Activated T-helper 17 cell treated with anti-CD3 and anti-CD28 coated beads, Interleukin-2, amount 50 U/mL, for 72 hours (primary cell): ENCODE measurements at regions not wholly inside any gene's neighbourhood (a gene's known extent, or its start where the extent isn't known, plus 50 kb on each side); places are given as distances from the start of the nearest gene placed in this dataset.
"Not testable (repeated sequence)": the region's sequence is repeated elsewhere in the genome, so short reads cannot be mapped to it uniquely, and the experiment has no call there.

Experiments used
- ATAC-seq: fragments of 150-1000 bp; cut with Tn5 transposase; replicated peaks from 2 replicates; pipeline ENCODE4 v1.10.0; 2021; ENCODE audit warnings: mild to moderate bottlenecking, moderate library complexity
- H3K27ac Mint-ChIP-seq: one replicate; pipeline ENCODE4 v1.8.0; 2022; ENCODE audit warnings: mixed read lengths
- H3K27me3 Mint-ChIP-seq: one replicate; pipeline ENCODE4 v1.8.0; 2022; ENCODE audit warnings: mixed read lengths
- H3K36me3 Mint-ChIP-seq: one replicate; pipeline ENCODE4 v1.8.0; 2022; ENCODE audit warnings: low read depth, mild to moderate bottlenecking, mixed read lengths
- H3K4me1 Mint-ChIP-seq: one replicate; pipeline ENCODE4 v1.8.0; 2022; ENCODE audit warnings: mixed read lengths
- H3K4me3 Mint-ChIP-seq: one replicate; pipeline ENCODE4 v1.8.0; 2022; ENCODE audit warnings: mild to moderate bottlenecking, mixed read lengths
- H3K9me3 Mint-ChIP-seq: one replicate; pipeline ENCODE4 v1.8.0; 2022; ENCODE audit warnings: mixed read lengths

- H3K4me1 Mint-ChIP-seq: no peaks in the 10 kb centered on the region
- peaks cover 8% of the 10 kb centered on the region for H3K27me3 Mint-ChIP-seq
- H3K9me3 Mint-ChIP-seq: peaks cover 4% of the 10 kb centered on the region
- no peaks in the 10 kb centered on the region for H3K36me3 Mint-ChIP-seq
- no peak for ATAC-seq
- no peak overlapping the region for H3K27ac Mint-ChIP-seq
- no peak overlapping the region for H3K4me3 Mint-ChIP-seq
Measured at GRCh38 chr6:112475083-112475482, 128.0 kb downstream of the RFPL4B start.

- Mint-ChIP-seq H3K36me3 (no peaks in the 10 kb centered on the region), H3K4me3 (no peak overlapping the region), H3K27ac (no peak overlapping the region), H3K9me3 (peaks cover 9% of the 10 kb centered on the region), H3K27me3 (peaks cover 8% of the 10 kb centered on the region), H3K4me1 (no peaks in the 10 kb centered on the region)
- peak; percentile 48 for ATAC-seq
Measured at GRCh38 chr6:112477125-112477524, 130.0 kb downstream of the RFPL4B start.

- no peaks in the 10 kb centered on the region for H3K36me3 Mint-ChIP-seq
- peaks cover 9% of the 10 kb centered on the region for H3K9me3 Mint-ChIP-seq
- H3K27me3 Mint-ChIP-seq: peaks cover 8% of the 10 kb centered on the region
- no peak overlapping the region for H3K27ac Mint-ChIP-seq
- H3K4me1 Mint-ChIP-seq: no peaks in the 10 kb centered on the region
- no peak overlapping the region for H3K4me3 Mint-ChIP-seq
- ATAC-seq: no peak
Measured at GRCh38 chr6:112478036-112478435, 130.9 kb downstream of the RFPL4B start.

- not testable (repeated sequence) for H3K4me1 Mint-ChIP-seq, ATAC-seq, H3K4me3 Mint-ChIP-seq, H3K27ac Mint-ChIP-seq, H3K9me3 Mint-ChIP-seq, H3K27me3 Mint-ChIP-seq, H3K36me3 Mint-ChIP-seq
Measured at GRCh38 chr6:112479975-112480374, 132.8 kb downstream of the RFPL4B start.

- peaks cover 8% of the 10 kb centered on the region for H3K27me3 Mint-ChIP-seq
- ATAC-seq: no peak
- H3K27ac Mint-ChIP-seq: no peak overlapping the region
- H3K4me1 Mint-ChIP-seq: no peaks in the 10 kb centered on the region
- no peak overlapping the region for H3K4me3 Mint-ChIP-seq
- no peaks in the 10 kb centered on the region for H3K36me3 Mint-ChIP-seq
- peaks cover 9% of the 10 kb centered on the region for H3K9me3 Mint-ChIP-seq
Measured at GRCh38 chr6:112480553-112480952, 133.4 kb downstream of the RFPL4B start.

- no peak for ATAC-seq
- Mint-ChIP-seq H3K36me3 (no peaks in the 10 kb centered on the region), H3K9me3 (peaks cover 9% of the 10 kb centered on the region), H3K4me3 (no peak overlapping the region), H3K4me1 (no peaks in the 10 kb centered on the region), H3K27me3 (peaks cover 8% of the 10 kb centered on the region), H3K27ac (no peak overlapping the region)
Measured at GRCh38 chr6:112481211-112481610, 134.1 kb downstream of the RFPL4B start.

GRCh38 chr6:112482373-112482772 lies 135.2 kb downstream of the RFPL4B start:
- Mint-ChIP-seq H3K4me1 (no peaks in the 10 kb centered on the region), H3K9me3 (peaks cover 5% of the 10 kb centered on the region), H3K36me3 (no peaks in the 10 kb centered on the region), H3K27ac (no peak overlapping the region), H3K27me3 (peaks cover 3% of the 10 kb centered on the region), H3K4me3 (no peak overlapping the region)
- no peak for ATAC-seq

- ATAC-seq: no peak
- no peak overlapping the region for H3K27ac Mint-ChIP-seq
- H3K9me3 Mint-ChIP-seq: peaks cover 7% of the 10 kb centered on the region
- H3K27me3 Mint-ChIP-seq: peaks cover 2% of the 10 kb centered on the region
- H3K4me1 Mint-ChIP-seq: no peaks in the 10 kb centered on the region
- H3K4me3 Mint-ChIP-seq: no peak overlapping the region
- H3K36me3 Mint-ChIP-seq: no peaks in the 10 kb centered on the region
Measured at GRCh38 chr6:112485120-112485826, 138.1 kb downstream of the RFPL4B start.

- H3K27me3 Mint-ChIP-seq: peaks cover 3% of the 10 kb centered on the region
- H3K27ac Mint-ChIP-seq: no peak overlapping the region
- H3K9me3 Mint-ChIP-seq: peaks cover 4% of the 10 kb centered on the region
- H3K4me1 Mint-ChIP-seq: no peaks in the 10 kb centered on the region
- no peak for ATAC-seq
- H3K4me3 Mint-ChIP-seq: no peak overlapping the region
- H3K36me3 Mint-ChIP-seq: no peaks in the 10 kb centered on the region
Measured at GRCh38 chr6:112485827-112486212, 138.7 kb downstream of the RFPL4B start.

GRCh38 chr6:112486454-112486853 lies 139.3 kb downstream of the RFPL4B start:
- ATAC-seq: no peak
- Mint-ChIP-seq H3K4me1 (no peaks in the 10 kb centered on the region), H3K4me3 (no peak overlapping the region), H3K9me3 (peaks cover 4% of the 10 kb centered on the region), H3K27ac (no peak overlapping the region), H3K36me3 (no peaks in the 10 kb centered on the region), H3K27me3 (peaks cover 3% of the 10 kb centered on the region)

- H3K27me3 Mint-ChIP-seq: peaks cover 3% of the 10 kb centered on the region
- H3K36me3 Mint-ChIP-seq: no peaks in the 10 kb centered on the region
- ATAC-seq: no peak
- no peaks in the 10 kb centered on the region for H3K4me1 Mint-ChIP-seq
- peaks cover 4% of the 10 kb centered on the region for H3K9me3 Mint-ChIP-seq
- no peak overlapping the region for H3K4me3 Mint-ChIP-seq
- H3K27ac Mint-ChIP-seq: no peak overlapping the region
Measured at GRCh38 chr6:112488238-112488637, 141.1 kb downstream of the RFPL4B start.

GRCh38 chr6:112501705-112502104 lies 154.6 kb downstream of the RFPL4B start:
- H3K9me3 Mint-ChIP-seq: no peaks in the 10 kb centered on the region
- no peaks in the 10 kb centered on the region for H3K4me1 Mint-ChIP-seq
- no peaks in the 10 kb centered on the region for H3K27me3 Mint-ChIP-seq
- no peak overlapping the region for H3K27ac Mint-ChIP-seq
- no peaks in the 10 kb centered on the region for H3K36me3 Mint-ChIP-seq
- no peak overlapping the region for H3K4me3 Mint-ChIP-seq
- no peak for ATAC-seq

GRCh38 chr6:112502351-112503090 lies 155.4 kb downstream of the RFPL4B start:
- Mint-ChIP-seq H3K4me1 (no peaks in the 10 kb centered on the region), H3K27me3 (no peaks in the 10 kb centered on the region), H3K36me3 (no peaks in the 10 kb centered on the region), H3K4me3 (no peak overlapping the region), H3K9me3 (peaks cover 3% of the 10 kb centered on the region), H3K27ac (no peak overlapping the region)
- ATAC-seq: no peak

- Mint-ChIP-seq H3K9me3 (peaks cover 4% of the 10 kb centered on the region), H3K4me3 (no peak overlapping the region), H3K4me1 (no peaks in the 10 kb centered on the region), H3K36me3 (no peaks in the 10 kb centered on the region), H3K27ac (no peak overlapping the region), H3K27me3 (no peaks in the 10 kb centered on the region)
- no peak for ATAC-seq
Measured at GRCh38 chr6:112503091-112503596, 156.0 kb downstream of the RFPL4B start.

GRCh38 chr6:112504621-112505020 lies 157.5 kb downstream of the RFPL4B start:
- Mint-ChIP-seq H3K9me3 (peaks cover 4% of the 10 kb centered on the region), H3K27me3 (no peaks in the 10 kb centered on the region), H3K4me3 (no peak overlapping the region), H3K36me3 (no peaks in the 10 kb centered on the region), H3K27ac (no peak overlapping the region), H3K4me1 (no peaks in the 10 kb centered on the region)
- ATAC-seq: no peak
